ENCODE measurements at regions not wholly inside any gene's neighbourhood (a gene's known extent, or its start where the extent isn't known, plus 50 kb on each side); places are given as distances from the start of the nearest gene placed in this dataset.

DNA sequence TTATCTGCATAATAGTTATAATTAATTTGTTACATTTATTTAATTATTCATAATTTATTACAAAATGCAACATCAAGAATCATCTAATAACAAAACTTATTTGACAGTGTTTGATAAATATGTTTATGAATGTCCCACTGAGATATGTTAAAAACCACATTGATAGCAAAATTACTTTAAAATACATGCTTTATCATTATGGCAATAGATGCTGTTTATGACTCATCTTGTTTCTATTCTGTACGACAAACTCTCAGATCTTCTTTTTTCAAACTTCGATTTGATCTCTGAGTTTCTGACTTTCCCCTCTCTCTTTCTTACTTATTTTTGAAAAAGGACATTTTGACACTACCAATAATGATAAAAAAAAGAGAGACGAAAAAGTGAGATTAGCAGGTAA is 56.8 kb upstream of the LRRK2 start:
- TF ChIP-seq CTCF (IDR thresholded peaks at IDR 0.05; ENCODE audit: partially characterized antibody, unreplicated experiment): no peak
- no peaks in the 10 kb centered on the region for H3K27me3 Mint-ChIP-seq (ENCODE audit: unreplicated experiment)
- H3K27ac Mint-ChIP-seq (ENCODE audit: unreplicated experiment): no peak overlapping the region
- peaks cover 10% of the 10 kb centered on the region for H3K9me3 Mint-ChIP-seq (ENCODE audit: unreplicated experiment)
- no peak overlapping the region for H3K4me3 Mint-ChIP-seq (ENCODE audit: unreplicated experiment)
- H3K36me3 Mint-ChIP-seq (ENCODE audit: unreplicated experiment): peaks cover 13% of the 10 kb centered on the region
- DNase-seq: no peak
- H3K4me1 Mint-ChIP-seq (ENCODE audit: low read depth, unreplicated experiment): peaks cover 2% of the 10 kb centered on the region

DNA sequence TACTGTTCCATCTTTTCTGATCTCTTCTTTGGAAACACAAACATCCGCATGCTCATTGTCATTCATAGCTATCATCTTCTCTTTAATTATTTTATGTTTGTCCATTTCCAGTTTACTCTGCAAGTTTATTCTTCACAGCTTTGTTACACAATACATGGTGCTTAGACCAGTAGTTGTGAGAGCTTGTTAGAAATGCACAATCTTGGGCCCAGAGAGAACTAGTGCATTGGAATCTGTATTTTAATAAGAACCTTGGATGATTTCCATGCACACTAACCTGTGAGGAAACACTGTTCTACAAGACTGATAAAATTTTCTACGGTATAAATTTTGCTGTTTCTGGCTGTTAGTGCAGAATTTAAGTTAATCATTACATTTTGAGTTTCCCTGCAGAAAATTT is 59.3 kb upstream of the SLC2A13 start:
- H3K9me3 Mint-ChIP-seq (ENCODE audit: unreplicated experiment): peaks cover 12% of the 10 kb centered on the region
- peaks cover 25% of the 10 kb centered on the region for H3K36me3 Mint-ChIP-seq (ENCODE audit: unreplicated experiment)
- no peak overlapping the region for H3K4me3 Mint-ChIP-seq (ENCODE audit: unreplicated experiment)
- no peak overlapping the region for H3K27ac Mint-ChIP-seq (ENCODE audit: unreplicated experiment)
- no peak for DNase-seq
- no peaks in the 10 kb centered on the region for H3K27me3 Mint-ChIP-seq (ENCODE audit: unreplicated experiment)
- no peaks in the 10 kb centered on the region for H3K4me1 Mint-ChIP-seq (ENCODE audit: low read depth, unreplicated experiment)
- TF ChIP-seq CTCF (IDR thresholded peaks at IDR 0.05; ENCODE audit: partially characterized antibody, unreplicated experiment): no peak

GRCh38 chr12:40164034-40164433 is 58.2 kb upstream of the SLC2A13 start:
- DNase-seq: no peak
- Mint-ChIP-seq H3K36me3 (ENCODE audit: unreplicated experiment) (peaks cover 25% of the 10 kb centered on the region), H3K9me3 (ENCODE audit: unreplicated experiment) (peaks cover 12% of the 10 kb centered on the region), H3K27ac (ENCODE audit: unreplicated experiment) (no peak overlapping the region), H3K4me1 (ENCODE audit: low read depth, unreplicated experiment) (no peaks in the 10 kb centered on the region), H3K27me3 (ENCODE audit: unreplicated experiment) (no peaks in the 10 kb centered on the region), H3K4me3 (ENCODE audit: unreplicated experiment) (no peak overlapping the region)
- TF ChIP-seq CTCF (IDR thresholded peaks at IDR 0.05; ENCODE audit: partially characterized antibody, unreplicated experiment): no peak

DNA sequence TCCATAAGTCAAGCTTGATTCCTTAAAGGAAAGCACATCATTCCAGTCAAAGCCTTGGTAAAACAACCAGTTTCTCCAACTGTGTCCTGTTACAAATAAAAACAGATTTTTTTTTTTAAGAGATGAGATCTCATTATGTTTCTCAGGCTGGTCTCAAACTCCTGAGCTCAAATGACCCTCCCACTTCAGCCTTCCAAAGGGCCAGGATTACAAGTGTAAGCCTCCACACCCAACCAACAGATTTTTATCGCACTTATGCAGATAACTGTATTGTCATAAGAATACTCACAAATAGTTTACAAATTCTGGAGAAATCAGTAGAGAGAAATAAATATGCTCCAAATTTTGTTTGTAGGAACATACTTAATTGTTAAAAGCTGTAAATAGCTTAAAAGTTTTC is 56.2 kb upstream of the SLC2A13 start:
- DNase-seq: no peak
- peaks cover 14% of the 10 kb centered on the region for H3K9me3 Mint-ChIP-seq (ENCODE audit: unreplicated experiment)
- no peak for TF ChIP-seq CTCF (IDR thresholded peaks at IDR 0.05; ENCODE audit: partially characterized antibody, unreplicated experiment)
- H3K4me3 Mint-ChIP-seq (ENCODE audit: unreplicated experiment): no peak overlapping the region
- H3K4me1 Mint-ChIP-seq (ENCODE audit: low read depth, unreplicated experiment): no peaks in the 10 kb centered on the region
- H3K36me3 Mint-ChIP-seq (ENCODE audit: unreplicated experiment): peaks cover 25% of the 10 kb centered on the region
- H3K27ac Mint-ChIP-seq (ENCODE audit: unreplicated experiment): no peak overlapping the region
- no peaks in the 10 kb centered on the region for H3K27me3 Mint-ChIP-seq (ENCODE audit: unreplicated experiment)

DNA sequence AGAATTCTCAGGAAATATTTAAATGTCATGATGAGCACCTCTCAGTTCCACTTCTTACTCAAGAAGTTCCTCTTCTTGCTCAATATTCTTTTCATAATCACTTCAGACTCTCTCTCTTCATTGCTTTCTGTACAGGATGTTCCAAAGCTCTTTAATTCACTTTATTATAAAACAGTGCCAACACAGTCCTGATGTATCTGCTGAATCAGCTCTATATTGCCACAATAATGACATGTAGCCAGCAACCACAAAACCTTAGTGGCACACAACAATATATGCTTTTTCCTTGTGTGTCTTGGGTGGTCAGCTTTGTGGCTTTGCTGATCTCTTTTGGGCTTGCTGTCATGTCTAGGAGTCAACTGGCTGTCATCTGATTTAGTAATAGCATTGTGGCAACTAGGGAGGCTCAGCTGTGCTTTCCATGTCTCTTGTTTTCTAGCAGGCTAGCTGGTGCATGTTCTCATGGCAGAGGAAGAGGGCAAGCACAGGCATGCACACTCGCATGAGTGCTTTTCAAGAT is 52.8 kb upstream of the SLC2A13 start:
- H3K27ac Mint-ChIP-seq (ENCODE audit: unreplicated experiment): no peak overlapping the region
- no peak for DNase-seq
- no peak for TF ChIP-seq CTCF (IDR thresholded peaks at IDR 0.05; ENCODE audit: partially characterized antibody, unreplicated experiment)
- no peaks in the 10 kb centered on the region for H3K27me3 Mint-ChIP-seq (ENCODE audit: unreplicated experiment)
- peaks cover 16% of the 10 kb centered on the region for H3K36me3 Mint-ChIP-seq (ENCODE audit: unreplicated experiment)
- peaks cover 10% of the 10 kb centered on the region for H3K9me3 Mint-ChIP-seq (ENCODE audit: unreplicated experiment)
- no peak overlapping the region for H3K4me3 Mint-ChIP-seq (ENCODE audit: unreplicated experiment)
- H3K4me1 Mint-ChIP-seq (ENCODE audit: low read depth, unreplicated experiment): peaks cover 12% of the 10 kb centered on the region
